Smooth muscle cell (in vitro differentiated cells): ENCODE measurements at regions not wholly inside any gene's neighbourhood (a gene's known extent, or its start where the extent isn't known, plus 50 kb on each side); places are given as distances from the start of the nearest gene placed in this dataset.

Source experiments
- DNase-seq: peaks from one replicate; lab custom pipeline; 2025; ENCODE audit not compliant: unreplicated experiment; lab: John Stamatoyannopoulos, UW
- H2AFZ ChIP-seq: fragments of 200-600 bp; sonication (generic); 2 replicates; pipeline ENCODE4 v1.6.0; 2016; ENCODE audit warnings: antibody characterized with exemption, low read depth, mild to moderate bottlenecking
- H3F3A ChIP-seq: fragments of 200-600 bp; sonication (generic); 2 replicates; pipeline ENCODE4 v1.6.0; 2017; ENCODE audit warnings: antibody characterized with exemption, low read depth
- H3K27ac ChIP-seq: fragments of 200-600 bp; sonication (generic); 2 replicates; pipeline ENCODE4 v1.5.1; 2016; ENCODE audit warnings: low read depth, mild to moderate bottlenecking
- H3K27me3 ChIP-seq: fragments of 200-600 bp; sonication (generic); 2 replicates; pipeline ENCODE4 v1.6.1; 2016; ENCODE audit warnings: low read depth, mild to moderate bottlenecking
- H3K36me3 ChIP-seq: fragments of 200-600 bp; sonication (generic); 2 replicates; pipeline ENCODE4 v1.5.1; 2016; ENCODE audit warnings: low read depth
- H3K4me1 ChIP-seq: fragments of 200-600 bp; sonication (generic); 2 replicates; pipeline ENCODE4 v1.5.1; 2016; ENCODE audit warnings: low read depth
- H3K4me2 ChIP-seq: fragments of 200-600 bp; sonication (generic); 2 replicates; pipeline ENCODE4 v1.6.0; 2016; ENCODE audit warnings: mild to moderate bottlenecking
- H3K4me3 ChIP-seq: fragments of 200-600 bp; sonication (generic); 2 replicates; pipeline ENCODE4 v1.5.1; 2016; ENCODE audit warnings: mild to moderate bottlenecking
- H3K79me2 ChIP-seq: fragments of 200-600 bp; sonication (generic); 2 replicates; pipeline ENCODE4 v1.6.0; 2016; ENCODE audit warnings: low read depth, mild to moderate bottlenecking
- H3K9ac ChIP-seq: fragments of 200-600 bp; sonication (generic); 2 replicates; pipeline ENCODE4 v1.6.0; 2016; ENCODE audit warnings: low read depth
- H3K9me3 ChIP-seq: fragments of 200-600 bp; sonication (generic); replicated peaks from 2 replicates; pipeline ENCODE4 v1.5.1; 2016; ENCODE audit warnings: low read depth
- H4K20me1 ChIP-seq: fragments of 200-600 bp; sonication (generic); 2 replicates; pipeline ENCODE4 v1.6.0; 2016; ENCODE audit warnings: low read depth
- WGBS: methylation state at CpG from one replicate; pipeline ENCODE4 v1.1.7; 2016; ENCODE audit warnings: low lambda C conversion rate; 5-methylcytosine and 5-hydroxymethylcytosine counted together
- TF ChIP-seq, protein P1 (sequence below): fragments of 200-600 bp; sonication (generic); IDR thresholded peaks from 2 replicates; pipeline ENCODE4 v1.5.1; 2017; ENCODE audit warnings: borderline replicate concordance, mild to moderate bottlenecking, antibody characterized with exemption; ENCODE audit not compliant: insufficient read depth, poor library complexity, severe bottlenecking

DNA sequence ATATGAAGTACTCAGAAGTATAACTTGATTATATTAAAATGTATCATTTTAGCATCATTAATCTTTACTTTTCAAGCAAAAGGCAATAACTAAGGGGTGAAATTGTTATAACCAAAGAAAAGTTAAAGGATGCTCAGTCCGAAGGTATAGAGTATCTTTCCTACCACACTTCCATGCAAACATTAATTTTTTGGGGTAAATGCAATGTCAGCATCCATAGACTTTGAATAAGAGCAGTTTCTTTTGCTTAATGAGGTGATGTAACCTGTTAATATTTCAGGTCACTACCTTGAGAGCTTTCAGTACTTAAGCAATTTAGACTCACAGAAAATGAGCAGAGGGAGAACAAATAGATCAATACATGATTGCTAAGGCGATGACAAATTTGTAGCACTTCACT lies 1093.5 kb downstream of the PLA2G4A start:
- WGBS: 95% methylated on average over 2 of the region's 2 CpGs
- DNase-seq: no peak
- H3K9ac ChIP-seq: no peak overlapping the region

DNA sequence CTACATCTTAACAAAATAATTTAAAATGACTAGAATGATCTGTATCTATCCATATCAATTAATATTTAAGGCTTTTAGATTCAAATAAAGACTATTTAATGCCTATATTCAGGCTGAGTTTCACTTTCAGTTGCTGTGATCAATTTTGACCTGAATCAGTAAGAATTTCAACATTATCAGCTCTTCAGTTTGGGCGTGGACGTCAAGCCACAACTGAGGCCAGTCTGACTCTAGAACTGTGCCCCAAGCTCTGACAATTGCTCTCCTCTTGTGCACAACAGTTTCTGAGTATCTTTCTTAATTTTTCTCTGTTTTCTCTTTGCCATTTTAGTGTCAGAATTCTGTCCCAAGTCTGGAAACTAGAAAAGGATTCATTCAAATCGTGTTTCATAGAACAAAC lies 1095.5 kb downstream of the PLA2G4A start:
- Histone ChIP-seq H3K79me2 (no peaks in the 10 kb centered on the region), H3K9me3 (no peaks in the 10 kb centered on the region), H3K4me1 (no peaks in the 10 kb centered on the region), H3K36me3 (no peaks in the 10 kb centered on the region), H4K20me1 (no peaks in the 10 kb centered on the region), H3F3A (no peaks in the 10 kb centered on the region), H2AFZ (no peak overlapping the region), H3K9ac (no peak overlapping the region), H3K27me3 (no peaks in the 10 kb centered on the region), H3K4me3 (no peak overlapping the region), H3K27ac (no peak overlapping the region), H3K4me2 (no peak overlapping the region)
- no peak for DNase-seq
- TF ChIP-seq, protein P1, sequence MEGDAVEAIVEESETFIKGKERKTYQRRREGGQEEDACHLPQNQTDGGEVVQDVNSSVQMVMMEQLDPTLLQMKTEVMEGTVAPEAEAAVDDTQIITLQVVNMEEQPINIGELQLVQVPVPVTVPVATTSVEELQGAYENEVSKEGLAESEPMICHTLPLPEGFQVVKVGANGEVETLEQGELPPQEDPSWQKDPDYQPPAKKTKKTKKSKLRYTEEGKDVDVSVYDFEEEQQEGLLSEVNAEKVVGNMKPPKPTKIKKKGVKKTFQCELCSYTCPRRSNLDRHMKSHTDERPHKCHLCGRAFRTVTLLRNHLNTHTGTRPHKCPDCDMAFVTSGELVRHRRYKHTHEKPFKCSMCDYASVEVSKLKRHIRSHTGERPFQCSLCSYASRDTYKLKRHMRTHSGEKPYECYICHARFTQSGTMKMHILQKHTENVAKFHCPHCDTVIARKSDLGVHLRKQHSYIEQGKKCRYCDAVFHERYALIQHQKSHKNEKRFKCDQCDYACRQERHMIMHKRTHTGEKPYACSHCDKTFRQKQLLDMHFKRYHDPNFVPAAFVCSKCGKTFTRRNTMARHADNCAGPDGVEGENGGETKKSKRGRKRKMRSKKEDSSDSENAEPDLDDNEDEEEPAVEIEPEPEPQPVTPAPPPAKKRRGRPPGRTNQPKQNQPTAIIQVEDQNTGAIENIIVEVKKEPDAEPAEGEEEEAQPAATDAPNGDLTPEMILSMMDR: no peak
- 88% methylated on average over 3 of the region's 3 CpGs for WGBS

More for the DNA sequence above, 1093.5 kb downstream of the PLA2G4A start:
- Histone ChIP-seq H4K20me1 (no peaks in the 10 kb centered on the region), H3K79me2 (no peaks in the 10 kb centered on the region), H3K4me3 (no peak overlapping the region), H3F3A (no peaks in the 10 kb centered on the region), H3K4me1 (no peaks in the 10 kb centered on the region), H3K27ac (no peak overlapping the region), H3K27me3 (no peaks in the 10 kb centered on the region), H2AFZ (no peak overlapping the region), H3K9me3 (no peaks in the 10 kb centered on the region), H3K4me2 (no peak overlapping the region), H3K36me3 (no peaks in the 10 kb centered on the region)
- TF ChIP-seq, protein P1: no peak

DNA sequence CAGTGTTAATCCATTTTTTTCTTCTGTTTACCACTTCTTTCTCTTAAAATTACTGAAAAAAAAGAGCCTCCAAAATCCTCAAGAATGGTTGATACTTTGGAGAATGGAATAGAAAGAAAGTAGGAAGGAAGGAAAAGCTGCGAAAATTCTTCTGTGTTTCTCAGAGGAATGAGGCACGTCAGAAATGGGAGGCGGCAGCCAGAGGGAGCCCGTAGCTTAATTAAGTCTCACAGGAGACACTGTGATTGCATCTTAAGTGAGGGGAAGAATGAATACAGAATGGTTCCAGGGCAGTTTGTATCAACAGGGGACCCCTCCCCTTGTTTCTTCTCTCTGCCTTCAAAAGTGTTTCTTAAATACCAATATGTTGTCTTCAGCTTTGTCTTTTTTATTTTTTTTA lies 1099.5 kb downstream of the PLA2G4A start:
- WGBS: 13% methylated on average over 4 of the region's 4 CpGs
- H3K79me2 ChIP-seq: no peaks in the 10 kb centered on the region
- no peaks in the 10 kb centered on the region for H4K20me1 ChIP-seq
- H2AFZ ChIP-seq: peak overlapping the region; percentile 91
- no peaks in the 10 kb centered on the region for H3K4me1 ChIP-seq
- H3K4me3 ChIP-seq: no peak overlapping the region
- H3K9me3 ChIP-seq: no peaks in the 10 kb centered on the region
- DNase-seq: no peak
- H3K27me3 ChIP-seq: no peaks in the 10 kb centered on the region
- no peaks in the 10 kb centered on the region for H3F3A ChIP-seq
- no peak overlapping the region for H3K27ac ChIP-seq
- H3K9ac ChIP-seq: no peak overlapping the region
- peak overlapping the region; percentile 59 for H3K4me2 ChIP-seq
- TF ChIP-seq, protein P1: peak; percentile 49
- H3K36me3 ChIP-seq: no peaks in the 10 kb centered on the region

- no peaks in the 10 kb centered on the region for H3K27me3 ChIP-seq
- no peak overlapping the region for H3K9ac ChIP-seq
- no peaks in the 10 kb centered on the region for H3K4me1 ChIP-seq
- TF ChIP-seq, protein P1: no peak
- peak overlapping the region; percentile 91 for H2AFZ ChIP-seq
- no peaks in the 10 kb centered on the region for H3K79me2 ChIP-seq
- H3K9me3 ChIP-seq: no peaks in the 10 kb centered on the region
- no peak for DNase-seq
- H4K20me1 ChIP-seq: no peaks in the 10 kb centered on the region
- no peak overlapping the region for H3K4me3 ChIP-seq
- no peaks in the 10 kb centered on the region for H3F3A ChIP-seq
- no peak overlapping the region for H3K27ac ChIP-seq
- 43% methylated on average over 2 of the region's 2 CpGs for WGBS
- no peaks in the 10 kb centered on the region for H3K36me3 ChIP-seq
- H3K4me2 ChIP-seq: no peak overlapping the region
These were observed 1099.9 kb downstream of the PLA2G4A start for GRCh38 chr1:187928696-187929095.
